ENCODE measurements at regions not wholly inside any gene's neighbourhood (a gene's known extent, or its start where the extent isn't known, plus 50 kb on each side); places are given as distances from the start of the nearest gene placed in this dataset.

DNA sequence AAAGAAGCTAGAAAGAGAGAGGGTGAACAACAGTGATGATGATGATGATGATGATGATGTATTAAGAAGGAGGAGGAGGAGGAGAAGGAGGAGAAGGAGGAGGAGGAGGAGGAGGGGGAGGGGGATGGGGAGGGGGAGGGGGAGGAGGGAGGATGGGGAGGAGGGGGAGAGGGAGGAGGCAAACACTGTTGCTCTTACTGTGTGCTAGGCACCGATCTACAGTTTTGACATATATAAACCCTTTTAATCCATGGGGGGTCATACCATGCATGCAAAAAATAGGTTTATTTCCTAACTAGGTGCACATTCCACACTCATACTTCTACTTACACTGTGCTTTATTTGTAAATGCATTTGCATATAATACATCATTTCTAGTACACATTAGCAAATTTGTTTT, 482.8 kb upstream of the FAM241A start:
- Histone ChIP-seq H3K79me1 (ENCODE audit: low read depth in 1 of 2, low read length in 2 of 2) (no peaks in the 10 kb centered on the region), H2BK20ac (ENCODE audit: low read depth, low read length) (no peak overlapping the region), H2AFZ (replicated peaks; ENCODE audit: low read length, poor library complexity) (no peak overlapping the region), H4K5ac (ENCODE audit: low read depth, low read length) (no peak overlapping the region), H3K14ac (replicated peaks; ENCODE audit: low read depth, low read length) (no peak overlapping the region), H4K20me1 (ENCODE audit: insufficient read depth, low read length) (no peaks in the 10 kb centered on the region), H3K36me3 (ENCODE audit: control insufficient read depth, insufficient read depth, low read length) (no peaks in the 10 kb centered on the region), H2BK120ac (ENCODE audit: low read depth, low read length) (no peak overlapping the region), H4K8ac (ENCODE audit: low read depth in 2 of 2, low read length in 2 of 2) (no peak overlapping the region), H3K4me3 (ENCODE audit: insufficient read depth, low read depth, low read length) (no peak overlapping the region), H3K4ac (ENCODE audit: low read depth, low read length) (no peak overlapping the region), H2AK5ac (ENCODE audit: low read depth, low read length) (no peak overlapping the region), H3K23ac (ENCODE audit: low read depth, low read length) (no peak overlapping the region), H3K56ac (ENCODE audit: extremely low read depth, insufficient read depth, low read length) (no peak overlapping the region), H3K4me2 (ENCODE audit: low read depth, low read length) (no peak overlapping the region), H3K9me1 (ENCODE audit: insufficient read depth, low read length) (no peaks in the 10 kb centered on the region), H4K91ac (ENCODE audit: insufficient read depth, low read depth, low read length) (no peak overlapping the region), H3K9ac (ENCODE audit: low read depth, low read length) (no peak overlapping the region), H2BK15ac (ENCODE audit: low read depth, low read length) (no peak overlapping the region), H3K9me3 (ENCODE audit: control insufficient read depth, insufficient read depth, low read length) (no peaks in the 10 kb centered on the region), H2BK5ac (ENCODE audit: low read depth, low read length, poor library complexity, severe bottlenecking) (no peak overlapping the region), H3K27me3 (ENCODE audit: control insufficient read depth, insufficient read depth, low read length) (no peaks in the 10 kb centered on the region), H3K27ac (ENCODE audit: insufficient read depth, low read length) (no peak overlapping the region), H3K4me1 (ENCODE audit: control insufficient read depth, insufficient read depth, low read length) (no peaks in the 10 kb centered on the region), H3K18ac (ENCODE audit: low read depth, low read length) (no peak overlapping the region), H2AK9ac (replicated peaks; ENCODE audit: low read depth, low read length, poor library complexity) (no peak overlapping the region)
- TF ChIP-seq USF2 (IDR thresholded peaks at IDR 0.05; ENCODE audit: low read depth, low read length) (no peak), CHD1 (IDR thresholded peaks at IDR 0.05; ENCODE audit: low read depth, low read length) (no peak), NFE2L2 (IDR thresholded peaks at IDR 0.05; ENCODE audit: low read depth, low read length) (no peak), POLR2A (IDR thresholded peaks at IDR 0.05; ENCODE audit: low read depth, low read length) (no peak), MAFK (IDR thresholded peaks at IDR 0.05; ENCODE audit: low read depth, low read length) (no peak), RFX5 (IDR thresholded peaks at IDR 0.05; ENCODE audit: low read depth, low read length) (no peak), MXI1 (IDR thresholded peaks at IDR 0.05; ENCODE audit: borderline replicate concordance, low read depth, low read length) (no peak), CEBPB (IDR thresholded peaks at IDR 0.05; ENCODE audit: low read depth, low read length) (no peak), RCOR1 (IDR thresholded peaks at IDR 0.05; ENCODE audit: insufficient replicate concordance, low read length) (no peak), ELK1 (IDR thresholded peaks at IDR 0.05; ENCODE audit: borderline replicate concordance, low read depth, low read length) (no peak), MAZ (IDR thresholded peaks at IDR 0.05; ENCODE audit: borderline replicate concordance, low read depth, low read length) (no peak), FOS (IDR thresholded peaks at IDR 0.05; ENCODE audit: low read depth, low read length) (no peak), SMC3 (IDR thresholded peaks at IDR 0.05; ENCODE audit: low read depth, low read length) (no peak), RAD21 (IDR thresholded peaks at IDR 0.05; ENCODE audit: low read length) (no peak), BHLHE40 (IDR thresholded peaks at IDR 0.05; ENCODE audit: low read depth, low read length) (no peak)
- TF ChIP-seq, protein P1, sequence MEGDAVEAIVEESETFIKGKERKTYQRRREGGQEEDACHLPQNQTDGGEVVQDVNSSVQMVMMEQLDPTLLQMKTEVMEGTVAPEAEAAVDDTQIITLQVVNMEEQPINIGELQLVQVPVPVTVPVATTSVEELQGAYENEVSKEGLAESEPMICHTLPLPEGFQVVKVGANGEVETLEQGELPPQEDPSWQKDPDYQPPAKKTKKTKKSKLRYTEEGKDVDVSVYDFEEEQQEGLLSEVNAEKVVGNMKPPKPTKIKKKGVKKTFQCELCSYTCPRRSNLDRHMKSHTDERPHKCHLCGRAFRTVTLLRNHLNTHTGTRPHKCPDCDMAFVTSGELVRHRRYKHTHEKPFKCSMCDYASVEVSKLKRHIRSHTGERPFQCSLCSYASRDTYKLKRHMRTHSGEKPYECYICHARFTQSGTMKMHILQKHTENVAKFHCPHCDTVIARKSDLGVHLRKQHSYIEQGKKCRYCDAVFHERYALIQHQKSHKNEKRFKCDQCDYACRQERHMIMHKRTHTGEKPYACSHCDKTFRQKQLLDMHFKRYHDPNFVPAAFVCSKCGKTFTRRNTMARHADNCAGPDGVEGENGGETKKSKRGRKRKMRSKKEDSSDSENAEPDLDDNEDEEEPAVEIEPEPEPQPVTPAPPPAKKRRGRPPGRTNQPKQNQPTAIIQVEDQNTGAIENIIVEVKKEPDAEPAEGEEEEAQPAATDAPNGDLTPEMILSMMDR (conservative IDR thresholded peaks at IDR 0.05; ENCODE audit: low read depth, low read length): no peak
- intact Hi-C loops (cut with micrococcal nuclease): no loop called here
- no peak for DNase-seq
- CTCF ChIA-PET: no interaction called here
- ATAC-seq (ENCODE audit: low read depth): no peak
- POLR2A ChIA-PET (ENCODE audit: unreplicated experiment): no interaction called here
- no CpG with 5 or more reads among the region's 1 CpG for WGBS, 2 experiments (ENCODE audit: extremely low coverage in 2 of 2, insufficient read length in 1 of 2)
- dilution Hi-C loops (cut with HindIII; ENCODE audit: low sequenced_read_pairs, unreplicated experiment): no loop called here
- no TSS peak for BruUV-seq (replicated peaks)
- in situ Hi-C loops (cut with MboI; ENCODE audit: low sequenced_read_pairs): no loop called here

Measured in IMR-90 (cell line).